ENCODE measurements at regions not wholly inside any gene's neighbourhood (a gene's known extent, or its start where the extent isn't known, plus 50 kb on each side); places are given as distances from the start of the nearest gene placed in this dataset.

GRCh38 chr6:105988812-105989577 is 97.1 kb upstream of the PRDM1 start:
- H3K36me3 Mint-ChIP-seq: no peaks in the 10 kb centered on the region
- H3K4me3 Mint-ChIP-seq: no peak overlapping the region
- Histone ChIP-seq H3K4me2 (no peak overlapping the region), H3K4me3 (no peak overlapping the region), H3K79me2 (ENCODE audit: low read depth) (no peaks in the 10 kb centered on the region), H3K4me1 (peaks cover 20% of the 10 kb centered on the region), H3F3A (ENCODE audit: low read depth) (peaks cover 17% of the 10 kb centered on the region), H3K27me3 (peaks cover 99% of the 10 kb centered on the region), H3K9me3 (ENCODE audit: low read depth) (no peaks in the 10 kb centered on the region), H3K9ac (no peak overlapping the region), H3K36me3 (no peaks in the 10 kb centered on the region), H2AFZ (replicated peaks) (no peak overlapping the region), H4K20me1 (ENCODE audit: low read depth) (no peaks in the 10 kb centered on the region), H3K27ac (no peak overlapping the region)
- DNase-seq (ENCODE audit: low spot score): no peak
- peaks cover 81% of the 10 kb centered on the region for H3K27me3 Mint-ChIP-seq (ENCODE audit: insufficient read depth, low read depth)
- TF ChIP-seq, protein P1, sequence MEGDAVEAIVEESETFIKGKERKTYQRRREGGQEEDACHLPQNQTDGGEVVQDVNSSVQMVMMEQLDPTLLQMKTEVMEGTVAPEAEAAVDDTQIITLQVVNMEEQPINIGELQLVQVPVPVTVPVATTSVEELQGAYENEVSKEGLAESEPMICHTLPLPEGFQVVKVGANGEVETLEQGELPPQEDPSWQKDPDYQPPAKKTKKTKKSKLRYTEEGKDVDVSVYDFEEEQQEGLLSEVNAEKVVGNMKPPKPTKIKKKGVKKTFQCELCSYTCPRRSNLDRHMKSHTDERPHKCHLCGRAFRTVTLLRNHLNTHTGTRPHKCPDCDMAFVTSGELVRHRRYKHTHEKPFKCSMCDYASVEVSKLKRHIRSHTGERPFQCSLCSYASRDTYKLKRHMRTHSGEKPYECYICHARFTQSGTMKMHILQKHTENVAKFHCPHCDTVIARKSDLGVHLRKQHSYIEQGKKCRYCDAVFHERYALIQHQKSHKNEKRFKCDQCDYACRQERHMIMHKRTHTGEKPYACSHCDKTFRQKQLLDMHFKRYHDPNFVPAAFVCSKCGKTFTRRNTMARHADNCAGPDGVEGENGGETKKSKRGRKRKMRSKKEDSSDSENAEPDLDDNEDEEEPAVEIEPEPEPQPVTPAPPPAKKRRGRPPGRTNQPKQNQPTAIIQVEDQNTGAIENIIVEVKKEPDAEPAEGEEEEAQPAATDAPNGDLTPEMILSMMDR (IDR thresholded peaks at IDR 0.05): no peak
- TF ChIP-seq EZH2phosphoT487 (IDR thresholded peaks at IDR 0.05) (no peak), EZH2 (IDR thresholded peaks at IDR 0.05) (no peak)
- peaks cover 25% of the 10 kb centered on the region for H3K4me1 Mint-ChIP-seq
- no peaks in the 10 kb centered on the region for H3K9me3 Mint-ChIP-seq
- H3K27ac Mint-ChIP-seq: no peak overlapping the region

GRCh38 chr6:105988321-105988720 is 97.8 kb upstream of the PRDM1 start:
- Mint-ChIP-seq H3K9me3 (no peaks in the 10 kb centered on the region), H3K27ac (no peak overlapping the region), H3K4me3 (no peak overlapping the region), H3K4me1 (peaks cover 19% of the 10 kb centered on the region), H3K36me3 (no peaks in the 10 kb centered on the region), H3K27me3 (ENCODE audit: insufficient read depth, low read depth) (peaks cover 79% of the 10 kb centered on the region)
- H3F3A ChIP-seq (ENCODE audit: low read depth): peaks cover 11% of the 10 kb centered on the region
- no peak overlapping the region for H2AFZ ChIP-seq (replicated peaks)
- H3K79me2 ChIP-seq (ENCODE audit: low read depth): no peaks in the 10 kb centered on the region
- no peak overlapping the region for H3K4me3 ChIP-seq
- H3K27me3 ChIP-seq: peaks cover 99% of the 10 kb centered on the region
- TF ChIP-seq, protein P1 (IDR thresholded peaks at IDR 0.05): no peak
- TF ChIP-seq EZH2phosphoT487 (IDR thresholded peaks at IDR 0.05) (no peak), EZH2 (IDR thresholded peaks at IDR 0.05) (no peak)
- H3K27ac ChIP-seq: no peak overlapping the region
- no peak overlapping the region for H3K4me2 ChIP-seq
- H4K20me1 ChIP-seq (ENCODE audit: low read depth): no peaks in the 10 kb centered on the region
- H3K36me3 ChIP-seq: no peaks in the 10 kb centered on the region
- peaks cover 15% of the 10 kb centered on the region for H3K4me1 ChIP-seq
- H3K9me3 ChIP-seq (ENCODE audit: low read depth): no peaks in the 10 kb centered on the region
- DNase-seq (ENCODE audit: low spot score): no peak
- no peak overlapping the region for H3K9ac ChIP-seq

DNA sequence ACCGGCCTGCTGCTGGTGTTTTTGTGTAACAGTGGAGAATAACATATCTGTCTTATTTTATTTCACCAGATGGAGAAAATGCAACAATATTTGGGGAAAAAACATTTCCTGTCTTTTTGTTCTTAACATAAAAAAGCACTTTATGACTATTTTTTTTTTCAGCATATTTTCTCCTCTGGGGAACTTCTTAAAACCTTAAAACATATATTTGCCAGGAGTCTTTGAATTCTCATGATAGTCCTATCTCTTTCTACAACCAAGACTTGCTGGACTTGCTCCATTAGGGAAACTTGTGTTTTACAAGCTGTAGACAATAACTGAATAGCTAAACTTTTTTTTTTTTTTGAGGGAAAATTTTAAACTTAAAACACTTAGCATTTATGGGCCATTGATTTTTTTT is 98.6 kb upstream of the PRDM1 start:
- no peak for DNase-seq (ENCODE audit: low spot score)

More for the DNA sequence above, 98.6 kb upstream of the PRDM1 start:
- Histone ChIP-seq H3K4me1 (peaks cover 10% of the 10 kb centered on the region), H2AFZ (replicated peaks) (no peak overlapping the region), H3K4me2 (no peak overlapping the region), H3K4me3 (no peak overlapping the region), H3K36me3 (no peaks in the 10 kb centered on the region), H3K9ac (no peak overlapping the region), H3K27me3 (peaks cover 99% of the 10 kb centered on the region), H3F3A (ENCODE audit: low read depth) (peaks cover 3% of the 10 kb centered on the region), H3K9me3 (ENCODE audit: low read depth) (no peaks in the 10 kb centered on the region), H3K79me2 (ENCODE audit: low read depth) (no peaks in the 10 kb centered on the region), H4K20me1 (ENCODE audit: low read depth) (no peaks in the 10 kb centered on the region), H3K27ac (no peak overlapping the region)
- H3K27ac Mint-ChIP-seq: no peak overlapping the region
- TF ChIP-seq, protein P1 (IDR thresholded peaks at IDR 0.05): no peak
- TF ChIP-seq EZH2phosphoT487 (IDR thresholded peaks at IDR 0.05): no peak
- TF ChIP-seq EZH2 (IDR thresholded peaks at IDR 0.05): no peak
- H3K4me3 Mint-ChIP-seq: no peak overlapping the region
- H3K36me3 Mint-ChIP-seq: peaks cover under 1% of the 10 kb centered on the region
- peaks cover 15% of the 10 kb centered on the region for H3K4me1 Mint-ChIP-seq
- peaks cover 73% of the 10 kb centered on the region for H3K27me3 Mint-ChIP-seq (ENCODE audit: insufficient read depth, low read depth)
- peaks cover 1% of the 10 kb centered on the region for H3K9me3 Mint-ChIP-seq

All from neural progenitor cell (in vitro differentiated cells).